Testis (tissue), 2 donors: ENCODE measurements at regions not wholly inside any gene's neighbourhood (a gene's known extent, or its start where the extent isn't known, plus 50 kb on each side); places are given as distances from the start of the nearest gene placed in this dataset.
"Not testable (repeated sequence)": the region's sequence is repeated elsewhere in the genome, so short reads cannot be mapped to it uniquely, and the experiment has no call there.

ENCODE experiments used
- DNase-seq: peaks from one replicate; pipeline ENCODE4 v3.0.0-alpha.2; 2019
- H3K27ac ChIP-seq, 2 donors: fragments of 200-600 bp; sonication (generic); one replicate each; pipeline ENCODE4 v1.5.1; 2019
- H3K27me3 ChIP-seq: fragments of 200-600 bp; sonication (generic); one replicate; pipeline ENCODE4 v1.5.1; 2019
- H3K36me3 ChIP-seq: fragments of 200-600 bp; sonication (generic); one replicate; pipeline ENCODE4 v1.5.1; 2017; ENCODE audit warnings: low read depth; ENCODE audit errors: missing control alignments
- H3K4me1 ChIP-seq: fragments of 200-600 bp; sonication (generic); one replicate; pipeline ENCODE4 v1.5.1; 2019
- H3K4me3 ChIP-seq, 2 donors: fragments of 200-600 bp; sonication (generic); one replicate each; pipeline ENCODE4 v1.5.1; 2017 to 2019
- H3K9me3 ChIP-seq: fragments of 200-600 bp; sonication (generic); one replicate; pipeline ENCODE4 v1.5.1; 2017
- POLR2A ChIP-seq: fragments of 450-650 bp; IDR thresholded peaks from one replicate; pipeline ENCODE4 v1.6.1; 2017; ENCODE audit warnings: antibody characterized with exemption, mild to moderate bottlenecking, moderate library complexity
- WGBS, 2 donors: methylation state at CpG; one replicate each; pipeline ENCODE4 v1.1.5; 2018; 5-methylcytosine and 5-hydroxymethylcytosine counted together
- intact Hi-C: fragments of 100-400 bp; cut with DNase I; formaldehyde crosslinking; loops from one replicate; pipeline ENCODE4 v1.15.1; 2023; ENCODE audit warnings: low total_unique reads
- TF ChIP-seq, protein P1 (sequence below), 3 experiments: fragments of 450-650 bp in 2 of 3; fragments of 200-600 bp in 1 of 3; sonication (generic) in 1 of 3; IDR thresholded peaks; one replicate each; pipeline ENCODE4 v1.5.1; 2016 to 2019; ENCODE audit warnings: antibody characterized with exemption in 3 of 3, mild to moderate bottlenecking in 2 of 3, moderate library complexity in 1 of 3

DNA sequence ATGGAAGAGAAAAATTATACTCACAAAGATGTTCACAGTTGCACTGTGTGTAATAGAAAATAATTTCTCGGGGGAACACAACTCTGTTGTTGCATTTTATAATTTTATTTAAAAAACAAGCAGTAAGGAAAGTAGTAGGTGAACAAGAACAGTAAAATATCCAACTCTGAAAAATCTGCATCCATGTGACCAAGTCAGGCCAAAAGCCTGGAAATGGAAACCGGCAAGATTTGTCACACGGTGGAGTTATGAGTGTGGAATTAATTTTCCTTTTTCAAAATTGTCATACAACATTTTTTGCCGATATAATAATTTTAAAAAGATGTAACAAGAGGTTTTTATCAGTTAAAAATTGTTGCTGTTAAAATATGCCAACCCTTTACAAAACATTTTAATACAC is 1421.5 kb downstream of the BRD1 start:
- WGBS, 2 donors: 87 to 88% methylated on average over 4 of the region's 4 CpGs
- H3K4me3 ChIP-seq: no peak overlapping the region
- no peak overlapping the region for H3K27ac ChIP-seq
- no peaks in the 10 kb centered on the region for H3K4me1 ChIP-seq
- intact Hi-C loops: no loop called here
- H3K36me3 ChIP-seq: no peaks in the 10 kb centered on the region
- no peaks in the 10 kb centered on the region for H3K27me3 ChIP-seq
- no peaks in the 10 kb centered on the region for H3K9me3 ChIP-seq
- TF ChIP-seq, protein P1, sequence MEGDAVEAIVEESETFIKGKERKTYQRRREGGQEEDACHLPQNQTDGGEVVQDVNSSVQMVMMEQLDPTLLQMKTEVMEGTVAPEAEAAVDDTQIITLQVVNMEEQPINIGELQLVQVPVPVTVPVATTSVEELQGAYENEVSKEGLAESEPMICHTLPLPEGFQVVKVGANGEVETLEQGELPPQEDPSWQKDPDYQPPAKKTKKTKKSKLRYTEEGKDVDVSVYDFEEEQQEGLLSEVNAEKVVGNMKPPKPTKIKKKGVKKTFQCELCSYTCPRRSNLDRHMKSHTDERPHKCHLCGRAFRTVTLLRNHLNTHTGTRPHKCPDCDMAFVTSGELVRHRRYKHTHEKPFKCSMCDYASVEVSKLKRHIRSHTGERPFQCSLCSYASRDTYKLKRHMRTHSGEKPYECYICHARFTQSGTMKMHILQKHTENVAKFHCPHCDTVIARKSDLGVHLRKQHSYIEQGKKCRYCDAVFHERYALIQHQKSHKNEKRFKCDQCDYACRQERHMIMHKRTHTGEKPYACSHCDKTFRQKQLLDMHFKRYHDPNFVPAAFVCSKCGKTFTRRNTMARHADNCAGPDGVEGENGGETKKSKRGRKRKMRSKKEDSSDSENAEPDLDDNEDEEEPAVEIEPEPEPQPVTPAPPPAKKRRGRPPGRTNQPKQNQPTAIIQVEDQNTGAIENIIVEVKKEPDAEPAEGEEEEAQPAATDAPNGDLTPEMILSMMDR (IDR thresholded peaks at IDR 0.05): no peak
- TF ChIP-seq POLR2A: no peak
- DNase-seq: no peak

DNA sequence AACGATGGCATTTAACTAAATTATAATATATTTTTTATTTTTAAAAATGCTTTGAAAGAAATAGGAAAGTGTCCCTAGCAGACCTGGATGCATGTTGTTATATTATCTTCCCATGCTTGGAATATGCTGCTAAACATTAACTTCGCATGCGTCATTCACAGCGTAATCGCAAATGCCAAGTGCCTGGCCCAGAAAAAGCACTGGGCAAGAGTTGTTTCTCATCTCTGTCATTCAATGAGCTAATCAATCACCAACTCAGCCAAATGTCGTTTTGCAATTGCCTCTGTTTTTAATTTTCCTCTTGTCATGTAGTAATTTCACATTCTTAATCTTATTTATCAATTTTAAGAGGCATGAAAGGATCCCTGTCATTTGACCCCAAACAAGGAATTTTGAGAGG is 1421.9 kb downstream of the BRD1 start:
- H3K4me3 ChIP-seq: no peak overlapping the region
- no peak for DNase-seq
- 84 to 90% methylated on average over 6 of the region's 6 CpGs for WGBS, 2 donors

DNA sequence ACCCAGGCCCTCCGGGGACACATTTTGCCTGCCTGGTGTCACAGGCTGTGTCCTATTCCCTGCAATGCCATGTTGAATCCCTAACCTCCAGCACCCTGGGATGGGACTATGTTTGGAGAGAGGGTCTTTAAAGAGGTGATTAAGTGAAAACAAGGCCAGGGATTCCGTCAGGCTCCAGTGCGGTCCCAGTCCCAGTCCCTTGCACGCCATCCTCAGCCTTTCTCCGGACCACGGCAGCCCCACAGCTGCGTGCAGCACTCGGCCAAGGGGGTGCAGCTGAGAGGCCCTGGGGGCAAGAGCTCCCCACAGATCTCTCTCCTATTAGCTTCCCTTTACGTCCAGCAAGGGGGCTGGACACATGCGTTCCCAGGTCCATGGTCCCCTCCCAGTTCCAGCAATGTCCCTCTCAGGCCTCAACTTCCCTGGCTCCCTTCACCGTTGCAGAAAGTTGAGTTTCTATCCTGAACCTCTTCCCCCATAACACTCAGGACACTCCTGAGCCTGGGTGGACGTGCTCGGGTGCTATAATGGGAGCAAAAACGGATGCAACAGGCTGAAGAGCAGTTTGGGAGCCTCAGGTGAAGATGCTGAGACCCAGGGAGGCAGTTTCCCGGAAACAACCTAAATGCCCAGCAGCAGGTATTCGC is 1422.7 kb downstream of the BRD1 start:
- Histone ChIP-seq H3K4me1 (no peaks in the 10 kb centered on the region), H3K4me3 (no peak overlapping the region), H3K36me3 (no peaks in the 10 kb centered on the region), H3K9me3 (no peaks in the 10 kb centered on the region), H3K27me3 (no peaks in the 10 kb centered on the region), H3K27ac (no peak overlapping the region)
- TF ChIP-seq, protein P1 (IDR thresholded peaks at IDR 0.05): no peak
- no peak for TF ChIP-seq POLR2A
- intact Hi-C loops: no loop called here
- whole genome bisulfite sequencing, 2 donors: 84 to 89% methylated on average over 16 of the region's 16 CpGs
- DNase-seq: no peak

More for the DNA sequence above, 1421.9 kb downstream of the BRD1 start:
- TF ChIP-seq POLR2A: no peak
- Histone ChIP-seq H3K27me3 (no peaks in the 10 kb centered on the region), H3K9me3 (no peaks in the 10 kb centered on the region), H3K36me3 (no peaks in the 10 kb centered on the region), H3K27ac (no peak overlapping the region), H3K4me1 (no peaks in the 10 kb centered on the region)
- intact Hi-C loops: no loop called here

DNA sequence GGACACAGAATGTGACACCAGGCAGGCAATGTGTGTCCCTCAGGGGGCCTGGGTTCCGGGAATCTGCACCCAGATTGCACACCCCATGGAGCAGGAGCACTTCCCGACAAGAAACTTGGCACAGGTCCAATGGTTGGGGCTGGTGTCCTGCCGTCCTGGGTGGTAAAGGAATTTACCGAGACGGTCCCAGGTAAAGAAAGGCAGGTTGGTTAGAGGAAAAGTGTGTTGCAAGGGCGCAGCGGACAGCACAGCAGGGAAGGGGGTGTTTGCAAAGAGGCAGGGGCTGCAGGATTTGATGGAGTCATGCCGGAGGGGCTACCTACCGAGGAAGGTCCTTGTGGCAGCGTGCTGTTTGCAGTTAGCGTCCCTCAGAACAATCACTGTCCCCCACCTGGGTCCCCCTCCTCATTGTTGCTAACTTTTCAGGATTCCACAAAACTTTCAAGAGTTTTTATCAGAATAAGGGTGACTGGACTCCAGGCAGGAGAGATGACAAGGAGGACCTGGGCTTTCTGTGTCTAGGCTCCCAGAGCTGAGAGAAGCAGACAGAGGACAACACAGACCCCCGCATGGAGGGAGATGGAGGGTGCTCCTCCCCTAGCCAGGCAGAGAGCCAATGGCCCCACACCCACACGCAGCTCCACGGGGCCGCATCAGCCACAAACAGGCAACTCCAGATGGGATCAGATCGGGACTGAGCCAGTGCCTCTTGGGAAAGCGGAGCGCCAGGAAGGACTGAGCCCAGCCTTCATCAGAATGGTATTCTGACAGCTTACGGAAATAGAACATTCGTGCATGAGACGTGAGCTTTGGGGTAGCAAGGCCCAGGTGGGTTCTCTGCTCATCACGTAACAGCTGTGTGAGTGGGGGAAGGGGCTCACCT is 1423.9 kb downstream of the BRD1 start:
- Histone ChIP-seq H3K9me3 (no peaks in the 10 kb centered on the region), H3K4me1 (no peaks in the 10 kb centered on the region), H3K36me3 (no peaks in the 10 kb centered on the region), H3K27ac (no peak overlapping the region), H3K4me3 (no peak overlapping the region), H3K27me3 (no peaks in the 10 kb centered on the region)
- intact Hi-C loops: no loop called here
- WGBS, 2 donors: 79 to 85% methylated on average over 18 to 22 of the region's 22 CpGs
- TF ChIP-seq POLR2A: no peak
- TF ChIP-seq, protein P1 (IDR thresholded peaks at IDR 0.05): no peak
- DNase-seq: no peak

DNA sequence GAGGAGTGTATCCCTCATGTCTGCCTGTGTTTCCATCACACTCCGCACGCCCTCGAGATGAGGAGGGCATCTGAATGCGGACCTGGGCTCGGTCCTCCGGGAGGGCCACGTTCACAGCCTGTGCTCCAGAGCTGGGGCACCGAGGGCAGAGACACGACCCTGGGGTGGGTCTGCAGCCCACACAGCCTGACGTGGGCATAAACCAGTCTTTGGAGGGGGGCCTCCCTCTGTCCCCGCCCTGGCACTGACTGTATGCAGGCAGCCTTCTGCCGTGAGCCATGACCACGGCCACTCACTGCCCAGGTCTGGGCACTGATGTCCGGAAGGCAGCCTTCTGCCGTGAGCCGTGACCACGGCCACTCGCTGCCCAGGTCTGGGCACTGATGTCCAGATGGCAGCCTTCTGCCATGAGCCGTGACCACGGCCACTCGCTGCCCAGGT is 1425.1 kb downstream of the BRD1 start:
- Histone ChIP-seq H3K4me3 (no peak overlapping the region), H3K9me3 (no peaks in the 10 kb centered on the region), H3K4me1 (no peaks in the 10 kb centered on the region), H3K36me3 (no peaks in the 10 kb centered on the region), H3K27ac (no peak overlapping the region), H3K27me3 (no peaks in the 10 kb centered on the region)
- WGBS, 2 donors: 91 to 93% methylated on average over 13 to 15 of the region's 21 CpGs
- TF ChIP-seq, protein P1 (IDR thresholded peaks at IDR 0.05): no peak
- no peak for TF ChIP-seq POLR2A
- no peak for DNase-seq
- intact Hi-C loops: no loop called here

DNA sequence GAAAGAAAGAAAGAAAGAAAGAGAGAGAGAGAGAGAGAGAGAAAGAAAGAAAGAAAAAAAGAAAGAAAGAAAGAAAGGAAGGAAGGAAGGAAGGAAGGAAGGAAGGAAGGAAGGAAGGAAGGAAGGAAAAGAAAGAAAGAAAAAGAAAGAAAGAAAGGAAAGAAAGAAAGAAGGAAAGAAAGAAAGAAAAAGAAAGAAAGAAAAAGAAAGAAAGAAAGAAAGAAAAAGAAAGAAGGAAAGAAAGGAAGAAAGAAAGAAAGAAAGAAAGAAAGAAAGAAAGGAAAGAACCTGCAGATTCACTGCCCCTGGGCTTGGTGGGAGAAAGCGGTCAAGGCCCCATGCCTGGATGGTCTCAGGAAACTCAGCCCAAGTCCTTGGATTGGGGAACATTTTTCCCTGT is 1426.2 kb downstream of the BRD1 start:
- H3K4me1 ChIP-seq, H3K4me3 ChIP-seq, DNase-seq, intact Hi-C loops, H3K36me3 ChIP-seq, H3K9me3 ChIP-seq, H3K27ac ChIP-seq, H3K27me3 ChIP-seq: not testable (repeated sequence)
- WGBS, 2 donors: 89 to 92% methylated on average over 1 of the region's 1 CpG
